Middle frontal gyrus (tissue), 1 donor: ENCODE measurements at regions not wholly inside any gene's neighbourhood (a gene's known extent, or its start where the extent isn't known, plus 50 kb on each side); places are given as distances from the start of the nearest gene placed in this dataset.

ENCODE experiments used
- DNase-seq: peaks from one replicate; pipeline ENCODE4 v3.0.0-alpha.2; 2015; ENCODE audit warnings: low spot score; ENCODE audit errors: extremely low spot score

DNA sequence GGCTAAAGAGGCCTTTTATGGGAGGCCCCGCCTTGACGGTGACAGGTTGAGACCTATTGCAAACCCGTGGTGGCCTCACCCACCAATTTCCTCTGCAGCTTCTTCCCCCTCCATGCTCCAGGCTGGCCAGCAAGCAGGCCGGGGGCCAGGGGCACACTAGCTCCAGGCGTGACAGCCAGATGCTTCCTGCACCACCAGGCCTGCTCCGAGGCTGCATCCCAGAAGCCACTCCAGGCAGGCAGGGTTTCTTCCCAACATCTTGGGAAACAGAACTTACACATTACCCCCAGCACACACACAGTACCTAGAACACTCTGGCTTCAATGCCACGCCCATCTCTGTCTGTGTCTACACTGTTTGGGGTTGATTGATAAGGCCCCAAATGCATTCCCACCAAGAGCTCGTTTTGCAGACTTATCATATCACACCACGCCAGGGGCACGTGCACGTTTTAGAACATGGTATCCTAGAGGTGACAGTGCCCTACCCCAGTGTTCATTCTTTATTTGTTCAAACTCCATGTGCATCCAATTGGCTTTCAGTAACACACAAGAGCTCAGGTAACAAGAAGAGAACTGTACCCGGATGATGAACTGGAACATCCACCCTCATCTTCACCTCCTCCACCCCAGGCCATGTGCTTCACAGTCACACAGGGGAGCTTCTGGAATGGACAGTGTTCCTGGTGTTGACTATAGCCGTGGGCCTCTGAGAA is 221.4 kb upstream of the RREB1 start:
- DNase-seq, result no peak

- DNase-seq, result no peak
Observed at GRCh38 chr6:6886886-6887285, 220.9 kb upstream of the RREB1 start.

DNA sequence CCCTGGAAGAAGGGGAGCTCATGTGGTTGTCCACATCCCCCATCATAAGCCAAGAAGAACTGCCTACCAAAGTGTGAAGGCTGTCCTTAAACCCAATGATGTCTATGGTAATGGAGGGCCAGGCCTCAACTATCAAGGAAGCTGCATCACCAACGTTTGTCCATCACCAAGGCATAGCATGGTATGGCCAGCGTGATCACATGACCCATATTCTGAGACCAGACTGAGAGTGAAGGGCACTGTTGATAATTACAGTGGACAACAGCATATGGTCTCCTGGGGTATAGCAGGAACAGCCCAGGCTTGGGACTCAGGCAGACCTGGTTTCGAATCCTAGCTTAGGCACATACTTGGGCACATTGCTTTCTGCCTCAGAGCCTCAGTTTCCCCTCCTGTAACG is 218.2 kb upstream of the RREB1 start:
- DNase-seq, result no peak

DNA sequence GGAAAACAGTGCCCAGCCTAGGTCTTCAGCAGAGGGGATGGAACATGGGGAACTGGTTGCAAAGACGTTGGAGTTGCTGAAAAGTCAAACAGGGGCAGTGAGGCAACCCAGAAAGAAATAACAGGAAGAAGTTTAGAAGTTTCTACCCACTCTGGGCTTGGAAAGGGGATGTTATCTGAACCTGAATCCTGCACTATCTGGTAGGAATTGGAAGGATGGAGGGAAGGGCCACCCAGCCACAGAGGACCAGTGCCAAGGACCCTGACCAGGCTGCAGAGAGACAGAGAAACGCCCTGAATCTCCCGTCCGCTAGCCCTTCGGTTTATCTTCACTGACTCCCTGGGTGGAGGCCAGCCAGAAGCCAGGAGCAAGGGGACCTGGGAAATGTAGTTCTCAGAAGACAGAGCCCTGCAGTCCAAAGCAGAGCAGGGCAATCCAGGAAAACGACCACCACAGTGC is 217.3 kb upstream of the RREB1 start:
- no peak for DNase-seq

- no peak for DNase-seq
Observed at GRCh38 chr6:6891125-6891721, 216.5 kb upstream of the RREB1 start.

DNA sequence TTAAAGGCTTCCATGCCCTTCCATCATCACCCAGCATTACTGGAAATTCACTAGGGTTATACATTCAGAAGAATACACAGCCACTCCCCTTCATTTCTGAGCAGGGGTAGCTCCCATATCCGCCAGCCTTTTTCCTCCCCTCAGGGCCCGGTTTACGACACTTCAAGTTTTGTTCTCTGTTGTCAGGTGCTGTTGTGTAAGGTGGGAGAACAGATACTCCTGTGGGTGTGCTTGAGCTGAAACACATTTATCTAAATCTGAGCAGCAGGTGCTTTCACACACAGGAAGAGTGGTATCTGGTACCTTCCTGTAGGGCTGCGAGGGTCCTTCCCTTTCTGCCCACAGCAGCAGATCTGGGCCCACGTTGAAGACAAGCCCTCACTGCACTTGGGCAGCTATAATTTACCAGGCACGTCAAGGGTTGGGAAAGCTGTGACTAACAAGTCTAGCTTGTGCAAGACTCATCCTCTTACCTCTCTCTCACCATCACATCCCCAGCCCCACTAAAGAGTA is 215.8 kb upstream of the RREB1 start:
- DNase-seq, result no peak

DNA sequence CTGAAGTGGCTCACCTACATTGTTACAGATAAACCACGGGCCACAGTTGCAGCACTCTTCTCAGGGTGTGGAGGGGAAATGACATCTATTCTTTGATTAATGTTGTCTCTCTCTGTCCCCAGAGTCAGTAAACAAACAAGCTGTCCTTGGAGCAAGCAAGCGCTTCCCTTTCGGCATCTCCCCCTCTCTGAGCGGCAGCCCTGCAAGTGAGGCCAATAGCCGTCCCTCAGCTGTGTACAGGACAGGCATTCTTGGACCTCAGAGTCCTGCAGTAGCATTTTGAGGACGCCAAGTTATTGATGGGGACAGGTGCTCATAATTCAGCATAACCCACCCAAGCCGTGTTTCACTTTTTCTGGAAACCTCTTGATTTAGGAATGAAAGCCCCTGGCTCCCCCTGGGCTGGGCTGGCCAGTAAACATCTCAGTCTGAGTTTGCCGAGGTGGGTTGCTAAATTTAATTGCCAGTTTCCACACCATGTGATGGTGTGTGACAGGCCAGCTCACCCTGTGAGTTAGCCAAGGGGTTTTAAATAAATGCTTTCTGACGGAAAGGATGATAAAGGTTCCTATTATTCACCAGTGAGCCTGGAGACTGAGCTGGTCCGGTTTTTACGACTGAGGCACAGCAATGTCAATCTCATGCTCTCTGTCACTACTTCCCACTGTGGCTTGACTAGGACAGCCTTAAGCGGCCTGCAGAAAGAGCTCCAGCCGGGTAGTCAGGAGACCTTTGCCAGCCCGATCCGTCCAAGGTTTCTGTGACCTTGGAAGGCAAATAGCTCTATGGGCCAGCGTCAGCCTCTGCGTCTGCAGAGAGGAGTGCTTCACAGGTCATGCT is 214.8 kb upstream of the RREB1 start:
- no peak for DNase-seq

GRCh38 chr6:6893701-6894100 is 214.1 kb upstream of the RREB1 start:
- no peak for DNase-seq

GRCh38 chr6:6895929-6896328 is 211.8 kb upstream of the RREB1 start:
- DNase-seq, result no peak

GRCh38 chr6:6897140-6897539 is 210.6 kb upstream of the RREB1 start:
- DNase-seq, result no peak

- DNase-seq, result no peak
Observed at GRCh38 chr6:6900569-6901204, 207.1 kb upstream of the RREB1 start.

DNA sequence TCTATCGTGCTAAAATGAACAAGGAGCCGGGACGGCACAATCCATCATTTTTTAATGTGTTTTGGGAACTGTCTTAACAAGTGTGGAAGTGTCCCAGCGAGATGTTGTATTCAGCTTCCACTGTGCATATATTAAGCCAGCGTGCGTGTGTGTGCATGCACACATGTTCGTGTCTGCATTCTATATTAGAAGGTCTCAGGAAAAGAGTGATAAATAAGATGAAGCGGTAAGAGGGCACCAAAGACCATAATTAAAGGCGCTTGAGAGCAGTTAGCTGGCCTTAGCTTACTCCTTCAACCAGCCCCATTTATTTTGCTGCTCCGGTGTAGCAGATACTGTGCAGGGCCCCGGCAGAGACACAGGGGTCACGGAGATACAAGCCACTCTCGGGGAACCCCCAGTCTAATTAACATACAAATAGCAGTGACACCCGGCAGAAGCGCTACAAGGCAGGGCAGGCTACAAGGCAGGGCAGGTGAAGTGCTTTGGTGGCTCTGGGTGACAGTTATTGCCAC is 206.5 kb upstream of the RREB1 start:
- no peak for DNase-seq

DNA sequence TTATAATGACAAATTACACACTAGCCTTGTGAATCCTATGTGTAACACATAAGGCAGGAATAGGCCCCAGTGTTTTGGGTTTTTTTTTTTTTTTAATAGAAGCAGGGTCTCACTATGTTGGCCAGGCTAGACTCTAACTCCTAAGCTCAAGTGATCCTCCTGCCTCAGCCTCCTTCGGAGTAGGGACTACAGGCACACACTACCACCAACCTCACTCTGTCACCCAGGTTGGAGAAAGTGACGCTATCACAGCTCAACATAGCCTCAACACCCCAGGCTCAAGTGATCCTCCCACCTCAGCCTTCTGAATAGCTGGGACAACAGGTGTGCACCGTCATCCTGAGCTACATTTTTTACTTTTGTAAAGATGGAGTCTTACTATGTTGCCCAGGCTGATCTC is 205.8 kb upstream of the RREB1 start:
- no peak for DNase-seq

- DNase-seq, result no peak
Observed at GRCh38 chr6:6905961-6906518, 201.7 kb upstream of the RREB1 start.

- no peak for DNase-seq
Observed at GRCh38 chr6:6906570-6907213, 201.1 kb upstream of the RREB1 start.

GRCh38 chr6:6907286-6907685 is 200.5 kb upstream of the RREB1 start:
- no peak for DNase-seq

- DNase-seq, result no peak
Observed at GRCh38 chr6:6908121-6908520, 199.6 kb upstream of the RREB1 start.

GRCh38 chr6:6909111-6909510 is 198.7 kb upstream of the RREB1 start:
- no peak for DNase-seq

DNA sequence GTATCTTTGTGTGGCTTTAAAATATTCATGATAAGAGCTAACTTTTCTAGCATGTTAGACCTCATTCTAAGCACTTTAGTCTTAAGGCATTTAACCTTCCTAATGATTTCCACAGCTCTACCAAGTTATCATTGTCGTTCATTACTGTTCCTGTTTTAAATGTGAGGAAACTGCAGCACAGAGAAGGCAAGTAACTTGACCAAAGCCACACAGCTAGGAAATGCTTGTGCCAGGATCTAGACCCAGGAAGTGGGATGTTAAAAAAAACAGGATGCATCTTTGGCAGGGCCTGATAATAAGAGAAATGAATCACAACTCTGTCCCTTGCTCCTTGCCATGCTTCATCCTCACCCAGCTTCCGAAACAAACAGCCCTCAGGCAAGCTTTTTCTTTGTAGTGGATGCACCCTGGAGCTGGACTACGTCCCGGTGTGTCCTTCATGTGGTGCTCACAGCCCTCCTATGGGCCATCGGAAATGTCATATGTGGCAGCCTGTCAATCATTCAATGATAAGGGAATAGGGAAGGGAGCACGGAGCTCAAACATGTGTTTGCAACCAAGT is 196.9 kb upstream of the RREB1 start:
- DNase-seq, result no peak

DNA sequence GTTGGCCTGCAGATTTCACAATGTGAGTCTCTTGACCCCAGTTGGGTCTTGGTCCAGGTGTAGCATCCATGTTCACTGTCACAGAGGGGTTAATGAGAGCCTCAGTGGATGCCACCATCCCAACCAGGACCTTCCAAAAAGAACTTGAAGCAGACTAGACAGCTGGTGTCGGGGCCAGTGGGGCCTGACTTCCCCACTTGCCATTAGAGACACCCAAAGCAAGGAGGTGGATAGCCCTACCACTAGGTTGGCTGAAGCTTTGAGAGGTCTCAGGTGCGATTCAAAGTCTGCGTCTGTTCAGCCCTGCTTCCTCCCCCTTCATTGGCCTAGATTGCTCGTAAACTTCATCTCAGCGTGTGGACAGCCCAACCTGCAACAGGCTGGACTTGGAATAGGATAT is 196.4 kb upstream of the RREB1 start:
- DNase-seq, result no peak
